GM18517 (cell line): ENCODE measurements at regions not wholly inside any gene's neighbourhood (a gene's known extent, or its start where the extent isn't known, plus 50 kb on each side); places are given as distances from the start of the nearest gene placed in this dataset.

Source experiments
- ATAC-seq: cut with Tn5 transposase; IDR thresholded peaks from one replicate; pipeline ENCODE4 v1.9.1; 2021; ENCODE audit warnings: mild to moderate bottlenecking, moderate library complexity; ENCODE audit not compliant: unreplicated experiment

- no peak for ATAC-seq
These were observed 83.9 kb upstream of the MSX1 start for GRCh38 chr4:4775493-4776004.

- ATAC-seq = no peak
These were observed 86.9 kb upstream of the MSX1 start for GRCh38 chr4:4772534-4772933.

- ATAC-seq = no peak
These were observed 88.3 kb upstream of the MSX1 start for GRCh38 chr4:4771160-4771559.

GRCh38 chr4:4770610-4771009 lies 88.9 kb upstream of the MSX1 start:
- ATAC-seq = no peak

- ATAC-seq = no peak
These were observed 92.9 kb upstream of the MSX1 start for GRCh38 chr4:4766564-4766963.

GRCh38 chr4:4765811-4766210 lies 93.7 kb upstream of the MSX1 start:
- ATAC-seq = no peak

GRCh38 chr4:4764558-4764905 lies 94.9 kb upstream of the MSX1 start:
- ATAC-seq = no peak

- no peak for ATAC-seq
These were observed 95.5 kb upstream of the MSX1 start for GRCh38 chr4:4763822-4764557.

- ATAC-seq = peak; percentile 91
These were observed 96.3 kb upstream of the MSX1 start for GRCh38 chr4:4762909-4763821.

GRCh38 chr4:4762300-4762699 lies 97.2 kb upstream of the MSX1 start:
- no peak for ATAC-seq

GRCh38 chr4:4761128-4761982 lies 98.1 kb upstream of the MSX1 start:
- no peak for ATAC-seq

GRCh38 chr4:4759883-4760282 lies 99.6 kb upstream of the MSX1 start:
- ATAC-seq = no peak

- no peak for ATAC-seq
These were observed 100.2 kb upstream of the MSX1 start for GRCh38 chr4:4759232-4759631.

GRCh38 chr4:4758681-4759080 lies 100.8 kb upstream of the MSX1 start:
- peak; percentile 44 for ATAC-seq

- no peak for ATAC-seq
These were observed 104.2 kb upstream of the MSX1 start for GRCh38 chr4:4755306-4755705.

- no peak for ATAC-seq
These were observed 104.8 kb upstream of the MSX1 start for GRCh38 chr4:4754641-4755040.

GRCh38 chr4:4753643-4754042 lies 105.8 kb upstream of the MSX1 start:
- no peak for ATAC-seq

GRCh38 chr4:4752576-4753401 lies 106.7 kb upstream of the MSX1 start:
- ATAC-seq = no peak

GRCh38 chr4:4752025-4752424 lies 107.4 kb upstream of the MSX1 start:
- no peak for ATAC-seq

- ATAC-seq = no peak
These were observed 109.3 kb upstream of the MSX1 start for GRCh38 chr4:4750187-4750586.
